ENCODE measurements at regions not wholly inside any gene's neighbourhood (a gene's known extent, or its start where the extent isn't known, plus 50 kb on each side); places are given as distances from the start of the nearest gene placed in this dataset.

DNA sequence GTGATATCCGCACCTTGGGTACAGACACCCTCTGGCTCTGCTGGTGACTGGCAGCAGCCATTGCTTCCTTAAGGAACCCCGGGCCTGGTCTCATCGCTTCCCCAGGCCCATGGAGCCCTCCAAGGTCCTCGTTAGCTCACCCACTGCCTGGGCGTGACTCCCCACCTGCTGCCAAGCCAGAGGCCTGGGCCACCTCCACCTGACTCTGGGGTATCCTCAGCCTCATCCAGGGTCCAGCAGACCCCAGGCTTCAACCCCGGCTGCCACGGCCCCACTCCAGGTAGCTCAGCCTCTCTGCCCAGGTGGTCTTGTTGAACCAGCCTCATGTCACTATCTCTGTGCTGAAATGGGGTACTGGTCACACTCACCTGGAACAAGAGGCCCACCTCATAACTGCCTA is 337.9 kb downstream of the BRD1 start:
- TF ChIP-seq EZH2 (IDR thresholded peaks at IDR 0.05) (no peak), POLR2AphosphoS5 (IDR thresholded peaks at IDR 0.05; ENCODE audit: borderline replicate concordance, low read depth, low read length) (no peak), FOXP2 (optimal IDR thresholded peaks at IDR 0.05; ENCODE audit: control extremely low read depth, extremely low read length, insufficient read depth) (no peak)
